HK-2 (cell line): ENCODE measurements at regions not wholly inside any gene's neighbourhood (a gene's known extent, or its start where the extent isn't known, plus 50 kb on each side); places are given as distances from the start of the nearest gene placed in this dataset.
"Not testable (repeated sequence)": the region's sequence is repeated elsewhere in the genome, so short reads cannot be mapped to it uniquely, and the experiment has no call there.

Experiments used
- DNase-seq: peaks from one replicate; pipeline ENCODE4 v3.0.0-alpha.2; 2018; ENCODE audit not compliant: unreplicated experiment

DNA sequence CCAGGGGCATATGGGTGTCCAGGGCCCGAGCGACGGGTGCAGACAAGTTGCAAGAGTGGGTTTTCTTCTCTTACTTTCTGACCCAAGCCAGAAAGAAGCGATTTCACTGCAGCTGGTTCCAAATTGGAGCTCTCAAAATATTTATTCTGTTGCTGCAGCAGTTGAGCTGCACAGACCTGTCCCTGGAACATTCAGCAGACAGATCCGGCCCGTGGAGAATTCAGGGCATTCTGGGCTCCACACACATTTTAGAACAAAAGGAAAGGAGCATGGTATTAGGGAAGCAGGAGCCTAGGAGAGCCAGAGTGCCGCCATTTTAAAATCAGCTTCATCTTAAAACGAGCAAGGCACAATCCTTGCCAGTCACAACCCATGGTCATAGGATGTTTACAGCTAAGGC lies 135.3 kb upstream of the TPM1 start:
- no peak for DNase-seq

DNA sequence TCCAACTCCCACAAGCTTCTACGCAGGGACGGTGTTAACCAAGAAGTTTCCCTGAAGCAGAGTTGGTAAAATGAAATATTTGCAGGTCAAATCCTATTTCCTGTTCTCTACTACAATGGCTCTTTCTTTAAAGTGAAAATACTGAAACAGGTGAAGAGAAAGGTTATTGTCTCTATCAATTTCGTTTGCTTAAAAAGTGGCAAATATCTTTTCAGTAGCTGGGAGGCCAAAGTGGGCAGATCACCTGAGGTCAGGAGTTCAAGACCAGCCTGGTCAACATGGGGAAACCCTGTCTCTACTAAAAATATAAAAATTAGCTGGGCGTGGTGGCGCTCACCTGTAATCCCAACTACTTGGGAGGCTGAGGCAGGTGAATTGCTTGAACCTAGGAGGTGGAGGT lies 134.2 kb upstream of the TPM1 start:
- not testable (repeated sequence) for DNase-seq

GRCh38 chr15:62909257-62909656 lies 133.3 kb upstream of the TPM1 start:
- no peak for DNase-seq

DNA sequence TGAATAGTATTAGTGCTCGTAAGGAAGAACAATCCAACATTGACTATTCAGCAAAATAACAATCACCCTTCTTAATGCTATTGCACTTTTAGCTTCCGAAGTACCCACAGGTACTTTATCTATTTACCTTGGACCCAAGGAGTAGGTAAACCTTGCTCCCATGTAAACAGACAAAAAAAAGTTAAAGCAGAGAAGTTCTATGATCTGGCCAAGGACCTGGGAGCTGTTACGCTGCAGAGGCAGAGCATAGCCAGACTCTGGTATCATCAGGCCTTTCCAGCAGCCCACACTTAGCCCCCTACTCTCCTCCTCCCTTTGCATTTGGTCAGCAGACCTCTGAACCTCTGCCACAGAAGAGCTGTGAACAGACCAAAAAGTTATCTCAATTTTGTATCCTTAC lies 130.3 kb upstream of the TPM1 start:
- no peak for DNase-seq

GRCh38 chr15:62912808-62913207 lies 129.7 kb upstream of the TPM1 start:
- no peak for DNase-seq

DNA sequence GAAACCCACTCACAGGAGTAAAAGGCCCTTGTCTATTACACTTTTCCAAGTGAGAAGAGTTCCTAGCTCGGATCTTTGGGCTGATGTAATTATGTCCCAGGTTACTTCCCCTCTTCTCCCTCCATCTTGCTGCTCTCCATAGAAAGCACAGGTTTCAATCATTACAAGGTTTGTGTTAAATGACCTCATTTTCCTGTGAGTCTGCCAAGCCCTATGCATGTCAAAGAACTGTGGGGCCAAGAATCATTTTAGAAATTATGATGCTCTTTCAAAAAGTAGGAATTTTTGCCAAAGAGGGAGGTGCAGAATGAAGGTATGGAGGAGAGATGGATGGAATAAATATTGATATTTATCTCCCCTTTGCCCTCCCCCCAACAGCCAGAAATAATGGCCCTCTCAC lies 129.3 kb upstream of the TPM1 start:
- DNase-seq: no peak

DNA sequence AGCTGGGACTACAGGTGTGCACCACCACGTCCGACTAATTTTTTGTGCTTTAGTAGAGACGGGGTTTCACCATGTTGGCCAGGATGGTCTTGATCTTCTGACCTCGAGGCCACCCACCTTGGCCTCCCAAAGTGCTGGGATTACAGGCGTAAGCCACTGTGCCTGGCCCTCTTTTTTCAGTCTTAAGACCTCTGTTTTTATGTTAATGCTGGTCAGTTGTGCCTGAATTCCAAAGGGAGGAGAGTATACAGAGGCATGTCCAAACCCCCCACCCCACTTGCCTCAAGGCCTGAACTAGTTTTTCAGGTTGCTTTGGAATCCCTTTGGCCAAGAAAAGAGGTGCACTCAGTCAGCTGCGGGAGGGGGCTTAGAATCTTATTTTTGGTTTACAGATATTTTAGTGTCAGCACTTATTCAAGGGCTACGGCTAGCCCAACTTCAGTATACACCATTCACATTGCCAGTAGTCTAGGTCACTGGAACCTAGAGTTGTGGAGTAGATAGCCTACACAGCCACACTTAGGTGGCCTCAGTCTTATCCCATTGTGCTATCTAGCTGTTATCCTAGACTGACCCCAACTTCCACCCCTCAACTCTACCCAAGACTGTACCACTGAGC lies 128.0 kb upstream of the TPM1 start:
- no peak for DNase-seq

GRCh38 chr15:62920682-62921502 lies 121.7 kb upstream of the TPM1 start:
- DNase-seq: no peak

- no peak for DNase-seq
Measured at GRCh38 chr15:62922514-62922913, 120.0 kb upstream of the TPM1 start.

- no peak for DNase-seq
Measured at GRCh38 chr15:62925875-62926274, 116.7 kb upstream of the TPM1 start.

DNA sequence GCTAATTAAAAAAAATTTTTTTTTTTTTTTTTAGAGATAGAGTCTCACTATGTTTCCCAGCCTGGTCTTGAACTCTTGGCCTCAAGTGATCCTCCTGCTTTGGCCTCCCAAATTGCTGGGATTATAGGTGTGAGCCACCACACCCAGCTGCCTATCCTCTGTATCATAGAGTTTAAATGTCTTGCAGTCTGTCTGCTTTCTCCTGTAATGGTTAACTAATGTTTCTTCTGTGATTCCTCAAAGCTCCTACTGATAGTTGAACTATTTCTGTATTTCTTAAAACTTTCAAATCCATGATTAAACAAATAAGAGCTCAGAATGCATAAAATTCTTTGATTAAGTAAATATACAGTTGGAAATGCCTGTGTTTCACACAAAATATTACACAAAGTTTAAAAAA lies 115.4 kb upstream of the TPM1 start:
- DNase-seq: no peak

DNA sequence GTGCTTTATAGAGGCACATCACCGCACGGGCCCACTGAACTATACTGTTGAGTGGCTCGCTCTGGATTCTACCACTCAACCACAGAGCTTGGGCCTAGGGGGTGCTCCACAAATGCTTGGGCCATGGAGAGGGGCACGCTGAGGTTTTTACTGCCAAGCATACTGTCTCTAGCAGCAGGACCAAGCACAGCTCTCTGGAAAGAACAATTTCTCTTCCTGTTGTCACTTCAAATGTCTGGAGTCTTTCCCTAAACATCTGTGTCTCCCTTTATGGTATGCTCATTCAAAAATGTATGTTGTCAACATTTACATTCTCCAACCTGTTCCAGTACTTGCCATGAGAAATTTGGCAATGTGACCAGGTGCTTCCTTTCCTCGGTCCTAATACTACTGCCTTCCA lies 114.7 kb upstream of the TPM1 start:
- DNase-seq: peak; percentile 16

DNA sequence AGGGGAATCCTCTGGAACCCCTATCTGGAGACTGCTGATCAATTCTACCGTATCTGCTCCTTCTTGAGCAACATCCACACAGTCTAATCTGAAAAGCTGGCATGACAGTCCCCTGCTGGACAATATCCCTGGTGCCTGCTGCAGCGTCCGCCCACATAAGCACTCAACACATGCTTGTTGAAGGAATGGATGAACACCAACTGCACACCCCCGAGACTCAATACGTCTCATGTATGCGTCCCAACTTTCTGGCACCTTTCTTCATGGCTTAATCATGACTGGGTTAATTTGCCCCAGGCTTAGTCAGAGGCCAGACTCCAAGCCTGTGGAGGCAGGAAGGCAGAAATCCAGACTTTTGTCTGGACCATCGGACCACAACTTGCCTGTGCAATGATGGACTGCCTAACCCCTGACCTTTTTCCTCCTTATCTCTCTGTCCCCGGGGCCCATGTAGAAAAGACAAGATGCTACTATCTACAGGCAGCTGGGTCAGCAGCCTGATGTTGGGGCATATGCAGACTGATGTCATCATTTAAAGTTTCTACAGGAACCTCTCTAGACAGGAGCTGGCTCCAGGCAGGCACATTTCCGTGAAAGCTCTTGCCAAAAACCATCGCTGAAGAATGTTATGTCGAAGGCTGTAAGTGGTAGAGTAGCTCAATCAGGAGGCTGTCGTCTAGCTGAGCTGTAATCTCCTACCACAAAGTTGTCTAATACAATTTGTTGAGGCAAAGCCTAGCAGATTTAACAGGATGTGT lies 114.1 kb upstream of the TPM1 start:
- peak; percentile 69 for DNase-seq

DNA sequence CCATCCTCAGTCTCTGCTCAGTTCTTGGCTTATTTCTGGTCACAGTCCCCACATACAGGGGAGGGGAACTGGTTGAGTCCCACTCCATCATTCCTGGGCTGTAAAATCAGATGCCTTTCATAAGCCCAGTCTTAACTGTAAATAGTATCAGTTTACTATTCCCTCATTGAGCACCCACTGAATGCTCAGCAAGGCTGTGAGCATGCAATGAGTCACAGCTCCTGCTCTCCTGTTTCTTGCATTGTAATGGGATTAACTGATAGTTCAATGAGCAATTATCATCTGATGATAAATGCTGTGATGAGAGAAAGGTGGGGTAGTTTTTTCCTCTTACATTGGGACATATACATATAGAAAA lies 113.6 kb upstream of the TPM1 start:
- DNase-seq: no peak

- DNase-seq: no peak
Measured at GRCh38 chr15:62931650-62932049, 110.9 kb upstream of the TPM1 start.

- no peak for DNase-seq
Measured at GRCh38 chr15:62932436-62932835, 110.1 kb upstream of the TPM1 start.

DNA sequence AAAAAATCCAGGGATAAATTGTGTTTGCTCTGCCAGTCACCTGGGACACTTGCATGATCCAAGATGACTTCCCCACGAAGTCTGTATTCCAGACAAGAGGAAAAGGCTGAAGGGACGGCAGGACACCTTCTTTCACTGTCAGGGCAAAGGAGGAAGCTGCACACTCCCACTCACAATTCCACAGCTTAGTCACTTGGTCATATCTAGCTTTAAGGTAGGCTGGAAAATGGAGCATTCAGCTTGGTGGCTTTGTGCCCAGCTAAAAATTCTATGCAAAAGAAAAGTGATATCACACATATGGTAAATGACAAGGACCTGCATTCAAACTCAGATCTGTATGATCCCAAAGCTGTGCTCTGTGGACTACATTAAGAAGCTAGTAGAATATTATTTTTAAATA lies 109.2 kb upstream of the TPM1 start:
- no peak for DNase-seq

- no peak for DNase-seq
Measured at GRCh38 chr15:62934236-62934971, 108.1 kb upstream of the TPM1 start.

GRCh38 chr15:62935300-62936081 lies 107.1 kb upstream of the TPM1 start:
- DNase-seq: no peak

- DNase-seq: no peak
Measured at GRCh38 chr15:62938825-62939224, 103.7 kb upstream of the TPM1 start.

DNA sequence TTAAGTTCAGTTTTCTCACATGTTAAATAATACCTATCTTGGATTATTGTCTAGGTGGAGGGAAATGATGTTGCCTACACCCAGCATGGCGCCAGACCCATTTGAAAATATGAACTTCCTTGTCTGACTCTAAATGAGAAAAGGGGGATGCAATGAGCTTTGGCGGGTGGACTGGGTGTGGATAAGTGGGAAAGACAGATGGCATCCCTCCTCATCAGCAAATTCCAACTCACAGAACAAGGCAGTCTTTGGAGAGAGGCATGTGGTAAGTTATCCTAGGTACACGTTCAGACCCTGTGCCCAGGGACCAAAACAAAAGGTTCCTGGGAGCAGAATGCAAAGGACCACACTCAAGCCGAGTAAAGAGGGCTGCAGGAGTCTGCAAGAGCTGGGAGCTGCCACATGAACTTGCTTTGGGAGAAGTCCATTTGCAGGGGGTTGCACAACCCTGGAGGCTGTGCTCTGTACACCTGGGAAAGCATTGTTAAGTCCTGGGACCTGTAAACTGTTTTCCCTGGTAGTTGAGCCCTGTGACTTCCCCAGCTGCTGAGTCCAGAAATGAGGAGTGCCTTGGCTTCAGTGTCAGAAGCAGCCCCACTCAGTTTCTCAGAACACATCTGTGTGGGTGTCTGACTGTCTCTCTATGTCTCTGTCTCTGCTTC lies 102.3 kb upstream of the TPM1 start:
- DNase-seq: no peak
